Upper lobe of right lung (tissue), 1 donor: ENCODE measurements at regions not wholly inside any gene's neighbourhood (a gene's known extent, or its start where the extent isn't known, plus 50 kb on each side); places are given as distances from the start of the nearest gene placed in this dataset.
"Not testable (repeated sequence)": the region's sequence is repeated elsewhere in the genome, so short reads cannot be mapped to it uniquely, and the experiment has no call there.

Experiments
- ATAC-seq: fragments of 200-7000 bp; cut with Tn5 transposase; one replicate; pipeline ENCODE4 v1.9.1; 2020; ENCODE audit warnings: mild to moderate bottlenecking, moderate library complexity
- DNase-seq: peaks from one replicate; pipeline ENCODE4 v3.0.0-alpha.2; 2020
- H3K27ac ChIP-seq: fragments of 200-600 bp; one replicate; pipeline ENCODE4 v1.8.0; 2022
- H3K27me3 ChIP-seq: fragments of 200-600 bp; one replicate; pipeline ENCODE4 v1.8.0; 2022; ENCODE audit warnings: mild to moderate bottlenecking
- H3K36me3 ChIP-seq: fragments of 200-600 bp; one replicate; pipeline ENCODE4 v1.8.0; 2022
- H3K4me1 ChIP-seq: fragments of 200-600 bp; one replicate; pipeline ENCODE4 v1.8.0; 2022
- H3K4me3 ChIP-seq: fragments of 200-600 bp; one replicate; pipeline ENCODE4 v1.8.0; 2022; ENCODE audit warnings: mild to moderate bottlenecking
- H3K9me3 ChIP-seq: fragments of 200-600 bp; one replicate; pipeline ENCODE4 v1.8.0; 2022
- intact Hi-C: fragments of 100-400 bp; cut with DNase I; formaldehyde crosslinking; loops from one replicate; pipeline ENCODE4 v1.11.0; 2022
- TF ChIP-seq, protein P1 (sequence below): fragments of 200-600 bp; IDR thresholded peaks from one replicate; pipeline ENCODE4 v1.8.0; 2022; ENCODE audit warnings: antibody characterized with exemption
- donor health status: DM: no; HTN: yes; CAD: no; lungs with severe emphysema.

DNA sequence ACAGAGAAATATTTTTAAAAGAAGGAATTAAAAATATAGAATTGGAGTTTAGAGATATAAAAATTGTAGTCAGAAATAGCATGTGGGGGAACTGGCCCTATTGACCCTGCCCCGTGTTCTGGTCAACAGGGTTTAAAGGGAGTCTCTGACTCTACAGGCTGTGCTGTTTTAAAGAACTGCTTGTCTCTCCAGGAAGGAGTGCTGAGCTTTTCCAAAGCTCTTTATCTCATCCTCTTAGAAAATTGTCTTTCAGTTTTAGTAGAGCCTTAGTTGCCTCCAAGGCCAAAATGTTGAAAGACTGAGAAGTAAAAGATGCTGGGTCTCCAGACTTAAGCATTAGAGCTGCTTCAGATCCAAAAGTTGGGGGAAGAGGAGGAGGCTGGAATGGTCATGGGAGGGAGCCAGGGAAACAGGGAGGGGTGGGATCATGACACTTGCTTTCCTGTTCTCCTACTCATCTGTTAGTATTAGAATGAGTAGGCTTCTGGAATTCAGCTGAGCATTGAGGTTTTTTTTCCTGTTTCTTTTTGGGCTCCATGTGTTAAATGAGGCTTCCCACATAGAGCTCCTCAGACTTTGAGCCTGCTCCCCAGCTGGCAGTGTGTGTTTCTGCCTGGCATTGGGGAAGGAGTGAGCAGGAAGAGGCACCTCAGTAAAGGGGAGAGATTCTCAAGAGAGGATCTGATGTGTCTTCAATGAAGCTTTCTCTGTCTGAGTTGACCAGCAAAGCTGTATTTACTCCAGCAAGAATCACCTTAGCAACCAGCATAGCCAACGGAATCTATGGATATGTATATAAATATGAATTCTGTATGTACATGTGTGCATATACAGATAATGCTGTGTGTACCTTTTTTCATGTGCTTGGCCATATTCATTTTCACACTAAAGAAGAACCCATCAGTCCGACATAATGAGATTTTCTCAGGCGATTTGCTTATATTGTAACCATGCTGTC lies 186.8 kb upstream of the FBXO11 start:
- TF ChIP-seq, protein P1, sequence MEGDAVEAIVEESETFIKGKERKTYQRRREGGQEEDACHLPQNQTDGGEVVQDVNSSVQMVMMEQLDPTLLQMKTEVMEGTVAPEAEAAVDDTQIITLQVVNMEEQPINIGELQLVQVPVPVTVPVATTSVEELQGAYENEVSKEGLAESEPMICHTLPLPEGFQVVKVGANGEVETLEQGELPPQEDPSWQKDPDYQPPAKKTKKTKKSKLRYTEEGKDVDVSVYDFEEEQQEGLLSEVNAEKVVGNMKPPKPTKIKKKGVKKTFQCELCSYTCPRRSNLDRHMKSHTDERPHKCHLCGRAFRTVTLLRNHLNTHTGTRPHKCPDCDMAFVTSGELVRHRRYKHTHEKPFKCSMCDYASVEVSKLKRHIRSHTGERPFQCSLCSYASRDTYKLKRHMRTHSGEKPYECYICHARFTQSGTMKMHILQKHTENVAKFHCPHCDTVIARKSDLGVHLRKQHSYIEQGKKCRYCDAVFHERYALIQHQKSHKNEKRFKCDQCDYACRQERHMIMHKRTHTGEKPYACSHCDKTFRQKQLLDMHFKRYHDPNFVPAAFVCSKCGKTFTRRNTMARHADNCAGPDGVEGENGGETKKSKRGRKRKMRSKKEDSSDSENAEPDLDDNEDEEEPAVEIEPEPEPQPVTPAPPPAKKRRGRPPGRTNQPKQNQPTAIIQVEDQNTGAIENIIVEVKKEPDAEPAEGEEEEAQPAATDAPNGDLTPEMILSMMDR = no peak
- DNase-seq (no peak), ATAC-seq (no peak)
- Histone ChIP-seq H3K27me3 (no peaks in the 10 kb centered on the region), H3K4me3 (no peak overlapping the region), H3K9me3 (no peaks in the 10 kb centered on the region), H3K27ac (no peak overlapping the region), H3K36me3 (no peaks in the 10 kb centered on the region), H3K4me1 (no peaks in the 10 kb centered on the region)
- intact Hi-C loops = no loop called here

DNA sequence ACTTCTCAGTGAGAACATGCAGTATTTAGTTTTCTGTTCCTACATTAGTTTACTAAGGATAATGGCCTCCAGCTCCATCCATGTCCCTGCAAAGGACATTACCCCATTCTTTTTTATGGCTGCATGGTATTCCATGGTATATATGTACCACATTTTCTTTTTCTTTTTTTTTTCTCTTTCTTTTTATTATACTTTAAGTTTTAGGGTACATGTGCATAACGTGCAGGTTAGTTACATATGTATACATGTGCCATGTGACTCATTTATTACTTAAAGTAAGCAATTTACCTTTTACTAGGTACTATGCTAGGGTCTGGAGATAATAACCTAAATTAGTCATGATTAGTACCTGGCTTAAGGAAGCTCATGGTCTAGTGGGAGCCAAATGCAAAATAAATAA lies 190.5 kb upstream of the FBXO11 start:
- H3K27ac ChIP-seq, H3K36me3 ChIP-seq, DNase-seq, ATAC-seq, H3K4me1 ChIP-seq, H3K27me3 ChIP-seq, H3K9me3 ChIP-seq, H3K4me3 ChIP-seq, intact Hi-C loops: not testable (repeated sequence)

DNA sequence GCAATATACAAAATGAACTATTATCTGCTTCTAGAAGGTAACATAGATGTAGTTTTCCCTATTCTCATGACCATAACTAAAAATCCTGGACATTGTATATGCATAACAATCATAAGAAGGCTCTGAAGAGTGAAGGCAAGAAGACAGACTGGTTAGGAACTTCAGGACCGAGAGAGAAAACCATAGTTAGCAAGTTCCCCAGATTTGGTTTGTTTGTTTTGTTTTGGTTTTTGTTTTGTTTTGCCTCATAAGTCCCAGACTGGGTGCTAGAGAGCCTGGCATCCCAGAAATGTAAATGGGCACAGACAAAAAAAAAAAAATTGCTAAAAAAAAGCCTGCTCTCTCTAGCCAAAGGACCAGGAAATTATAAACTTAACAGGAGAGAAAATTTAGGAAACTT lies 192.2 kb upstream of the FBXO11 start:
- ATAC-seq (no peak), DNase-seq (no peak)
- Histone ChIP-seq H3K4me1 (no peaks in the 10 kb centered on the region), H3K9me3 (no peaks in the 10 kb centered on the region), H3K27ac (no peak overlapping the region), H3K4me3 (no peak overlapping the region), H3K36me3 (no peaks in the 10 kb centered on the region), H3K27me3 (no peaks in the 10 kb centered on the region)
- TF ChIP-seq, protein P1 = no peak
- intact Hi-C loops = no loop called here

DNA sequence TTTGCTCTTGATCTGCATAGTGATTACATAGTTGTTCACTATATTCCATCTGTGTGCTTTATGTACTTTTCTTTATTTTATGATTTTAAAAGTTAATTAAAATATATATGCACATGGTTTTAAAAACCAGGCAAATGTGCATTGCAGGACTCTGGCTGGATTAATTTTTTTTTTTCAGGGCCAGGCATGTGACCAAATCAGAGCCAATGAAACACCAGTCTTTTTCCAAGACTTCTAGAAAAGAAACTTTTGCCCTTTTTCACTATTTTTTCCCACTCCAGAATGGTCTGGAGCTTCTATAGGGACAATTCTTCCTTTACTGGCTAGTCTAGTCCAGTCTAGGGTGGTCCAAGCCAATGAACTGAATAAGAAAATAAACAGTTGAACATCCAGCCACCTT lies 198.1 kb upstream of the FBXO11 start:
- H3K9me3 ChIP-seq = no peaks in the 10 kb centered on the region
- no peaks in the 10 kb centered on the region for H3K27me3 ChIP-seq
- TF ChIP-seq, protein P1 = no peak
- H3K4me1 ChIP-seq = peaks cover 11% of the 10 kb centered on the region
- no peak overlapping the region for H3K4me3 ChIP-seq
- H3K27ac ChIP-seq = no peak overlapping the region
- intact Hi-C loops = loop anchor here (10.0 kb wide), 1 partner anchor 250 kb away; no protein-coding TSS in a partner anchor
- DNase-seq (no peak), ATAC-seq (no peak)
- H3K36me3 ChIP-seq = no peaks in the 10 kb centered on the region

DNA sequence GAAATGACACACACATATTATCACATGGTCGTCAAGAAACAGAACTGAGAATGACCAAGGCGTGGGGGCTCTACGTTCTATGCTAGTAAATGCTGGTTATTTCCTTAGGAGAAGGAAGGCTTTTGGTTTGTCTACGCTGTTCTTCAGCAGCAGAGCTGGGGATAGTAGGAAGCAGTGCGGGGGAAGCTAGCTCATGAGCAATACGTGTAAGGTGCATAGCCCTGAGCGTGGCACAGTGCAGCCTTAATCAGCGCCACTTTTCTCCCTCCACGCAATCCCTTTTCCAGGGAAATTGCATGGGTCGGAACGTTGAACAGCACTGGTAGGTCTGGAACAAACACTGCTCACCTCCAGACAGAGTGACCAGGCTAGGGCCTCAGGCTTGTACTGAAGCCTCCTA lies 199.6 kb upstream of the FBXO11 start:
- peaks cover 11% of the 10 kb centered on the region for H3K4me1 ChIP-seq
- TF ChIP-seq, protein P1 = no peak
- intact Hi-C loops = loop anchor here (10.0 kb wide), 1 partner anchor 251 kb away; no protein-coding TSS in a partner anchor
- no peaks in the 10 kb centered on the region for H3K36me3 ChIP-seq
- no peak overlapping the region for H3K4me3 ChIP-seq
- H3K9me3 ChIP-seq = no peaks in the 10 kb centered on the region
- ATAC-seq (peak; percentile 2), DNase-seq (no peak)
- H3K27ac ChIP-seq = no peak overlapping the region
- no peaks in the 10 kb centered on the region for H3K27me3 ChIP-seq

DNA sequence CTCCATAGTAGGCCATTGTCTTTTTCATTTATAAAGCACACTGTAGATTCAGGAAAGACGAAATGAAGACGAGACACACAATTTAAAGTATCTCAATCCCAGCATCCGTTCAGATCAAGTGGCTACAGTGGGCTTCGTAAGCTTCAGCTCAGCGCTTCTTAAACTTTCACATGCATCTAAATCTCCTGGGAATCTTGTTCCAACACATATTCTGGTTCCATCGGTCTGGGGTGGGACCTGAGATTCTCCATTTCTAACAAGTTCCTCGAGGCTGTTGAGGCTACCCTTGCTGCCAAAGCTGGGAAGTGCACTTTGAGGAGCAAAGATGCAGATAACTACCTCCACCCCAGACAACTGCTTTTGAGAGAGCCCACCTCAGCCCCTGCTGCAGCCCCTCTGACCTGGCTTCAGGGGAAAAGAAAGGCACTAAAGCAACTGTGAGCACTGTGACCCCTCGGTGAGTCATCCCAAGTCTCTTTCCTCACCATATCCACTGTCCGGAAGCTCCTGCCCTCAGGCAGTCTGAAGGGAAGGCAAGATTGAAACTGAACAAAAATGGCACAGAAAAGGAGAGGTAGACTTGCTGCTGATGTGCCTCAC lies 201.1 kb upstream of the FBXO11 start:
- intact Hi-C loops = loop anchor here (10.0 kb wide), 1 partner anchor 253 kb away; no protein-coding TSS in a partner anchor
- Histone ChIP-seq H3K4me1 (peaks cover 18% of the 10 kb centered on the region), H3K4me3 (peak overlapping the region; percentile 1), H3K27me3 (no peaks in the 10 kb centered on the region), H3K36me3 (no peaks in the 10 kb centered on the region), H3K9me3 (no peaks in the 10 kb centered on the region), H3K27ac (peak overlapping the region; percentile 56)
- TF ChIP-seq, protein P1 = no peak
- DNase-seq (no peak), ATAC-seq (no peak)
